IMR-90 (cell line): ENCODE measurements at regions not wholly inside any gene's neighbourhood (a gene's known extent, or its start where the extent isn't known, plus 50 kb on each side); places are given as distances from the start of the nearest gene placed in this dataset.

ENCODE experiments used
- ATAC-seq: fragments of 200-7000 bp; cut with Tn5 transposase; 2 replicates; pipeline ENCODE4 v1.9.1; 2020; ENCODE audit warnings: low read depth, mild to moderate bottlenecking, moderate library complexity
- BruUV-seq: library from RNA; stranded (reverse); fragments of 400-500 nt; replicated peaks from 2 replicates; lab custom pipeline; 2021; lab: Mats Ljungman, UMichigan
- CTCF ChIA-PET: fragments of 300-600 bp; formaldehyde crosslinking; extraction: SDS; loops from one replicate; lab custom pipeline; 2021; ENCODE audit warnings: antibody characterized with exemption; lab: Yijun Ruan, JAX
- POLR2A ChIA-PET: fragments of 300-600 bp; sonication (Branson Sonifier 250); formaldehyde crosslinking; loops from one replicate; lab custom pipeline; 2022; ENCODE audit warnings: antibody characterized with exemption; ENCODE audit not compliant: unreplicated experiment; lab: Charles Lee
- DNase-seq: peaks from one replicate; pipeline ENCODE4 v3.0.0; 2013
- H2AFZ ChIP-seq: replicated peaks from 2 replicates; pipeline ENCODE3; 2013; ENCODE audit warnings: low read length, mild to moderate bottlenecking; ENCODE audit not compliant: poor library complexity
- H2AK5ac ChIP-seq: 2 replicates; pipeline ENCODE4 v1.6.1; 2013; ENCODE audit warnings: low read depth, low read length, inconsistent platforms
- H2AK9ac ChIP-seq: replicated peaks from 2 replicates; pipeline ENCODE3; 2013; ENCODE audit warnings: mild to moderate bottlenecking, low read depth, low read length, moderate library complexity; ENCODE audit not compliant: poor library complexity
- H2BK120ac ChIP-seq: 2 replicates; pipeline ENCODE4 v1.6.1; 2013; ENCODE audit warnings: low read depth, low read length, inconsistent platforms
- H2BK15ac ChIP-seq: 3 replicates; pipeline ENCODE4 v1.6.1; 2013; ENCODE audit warnings: low read depth, low read length, inconsistent platforms
- H2BK20ac ChIP-seq: 2 replicates; pipeline ENCODE4 v1.6.1; 2013; ENCODE audit warnings: low read depth, mild to moderate bottlenecking, inconsistent platforms, low read length, moderate library complexity
- H2BK5ac ChIP-seq: 2 replicates; pipeline ENCODE4 v1.6.1; 2013; ENCODE audit warnings: mild to moderate bottlenecking, low read depth, low read length, inconsistent platforms; ENCODE audit not compliant: poor library complexity, severe bottlenecking
- H3K14ac ChIP-seq: replicated peaks from 2 replicates; pipeline ENCODE4 v1.6.1; 2013; ENCODE audit warnings: low read depth, low read length, inconsistent platforms
- H3K18ac ChIP-seq: 2 replicates; pipeline ENCODE4 v1.6.1; 2013; ENCODE audit warnings: low read depth, low read length, control low read depth
- H3K23ac ChIP-seq: 2 replicates; pipeline ENCODE4 v1.6.1; 2013; ENCODE audit warnings: low read depth, low read length, inconsistent platforms
- H3K27ac ChIP-seq: 2 replicates; pipeline ENCODE4 v1.5.1; 2013; ENCODE audit warnings: mild to moderate bottlenecking, control low read depth, low read length; ENCODE audit not compliant: insufficient read depth
- H3K27me3 ChIP-seq: 2 replicates; pipeline ENCODE4 v1.6.1; 2013; ENCODE audit warnings: low read length; ENCODE audit not compliant: control insufficient read depth, insufficient read depth
- H3K36me3 ChIP-seq: 2 replicates; pipeline ENCODE4 v1.6.1; 2013; ENCODE audit warnings: low read length, mixed read lengths; ENCODE audit not compliant: control insufficient read depth, insufficient read depth
- H3K4ac ChIP-seq: 2 replicates; pipeline ENCODE4 v1.6.1; 2013; ENCODE audit warnings: low read depth, low read length, inconsistent platforms
- H3K4me1 ChIP-seq: 2 replicates; pipeline ENCODE4 v1.6.1; 2013; ENCODE audit warnings: low read length, mixed read lengths; ENCODE audit not compliant: control insufficient read depth, insufficient read depth
- H3K4me2 ChIP-seq: 2 replicates; pipeline ENCODE4 v1.6.1; 2013; ENCODE audit warnings: low read depth, mild to moderate bottlenecking, control low read depth, low read length, moderate library complexity
- H3K4me3 ChIP-seq: 2 replicates; pipeline ENCODE4 v1.5.1; 2013; ENCODE audit warnings: low read depth, mild to moderate bottlenecking, control low read depth, low read length, moderate library complexity; ENCODE audit not compliant: insufficient read depth
- H3K56ac ChIP-seq: 2 replicates; pipeline ENCODE4 v1.6.1; 2013; ENCODE audit warnings: low read length, inconsistent platforms; ENCODE audit not compliant: insufficient read depth; ENCODE audit errors: extremely low read depth
- H3K79me1 ChIP-seq, 2 experiments: 2 replicates each; pipeline ENCODE4 v1.6.1; 2013; ENCODE audit warnings: low read length in 2 of 2, inconsistent platforms in 1 of 2, low read depth in 1 of 2
- H3K9ac ChIP-seq: 2 replicates; pipeline ENCODE4 v1.6.1; 2013; ENCODE audit warnings: low read depth, low read length, control low read depth
- H3K9me1 ChIP-seq: 2 replicates; pipeline ENCODE4 v1.6.1; 2013; ENCODE audit warnings: low read length, inconsistent platforms; ENCODE audit not compliant: insufficient read depth
- H3K9me3 ChIP-seq: 2 replicates; pipeline ENCODE4 v1.6.1; 2013; ENCODE audit warnings: low read length; ENCODE audit not compliant: control insufficient read depth, insufficient read depth
- H4K20me1 ChIP-seq: 2 replicates; pipeline ENCODE4 v1.6.1; 2013; ENCODE audit warnings: low read length, inconsistent platforms; ENCODE audit not compliant: insufficient read depth
- H4K5ac ChIP-seq: 2 replicates; pipeline ENCODE4 v1.6.1; 2013; ENCODE audit warnings: mild to moderate bottlenecking, low read depth, low read length, control low read depth
- H4K8ac ChIP-seq, 2 experiments: 2 replicates each; pipeline ENCODE4 v1.6.1; 2013; ENCODE audit warnings: low read depth in 2 of 2, low read length in 2 of 2, control low read depth in 1 of 2, inconsistent platforms in 1 of 2
- H4K91ac ChIP-seq: 2 replicates; pipeline ENCODE4 v1.6.1; 2013; ENCODE audit warnings: low read depth, low read length, inconsistent platforms; ENCODE audit not compliant: insufficient read depth
- CHD1 ChIP-seq: IDR thresholded peaks from 2 replicates; pipeline ENCODE4 v1.6.1; 2012; ENCODE audit warnings: low read depth, low read length, improper control_type of control experiment
- CTCF ChIP-seq: conservative IDR thresholded peaks from 2 replicates; pipeline ENCODE4 v1.5.1; 2012; ENCODE audit warnings: mild to moderate bottlenecking, low read depth, low read length, improper control_type of control experiment
- ELK1 ChIP-seq: fragments of 150-350 bp; IDR thresholded peaks from 2 replicates; pipeline ENCODE4 v1.6.1; 2016; ENCODE audit warnings: low read depth, mild to moderate bottlenecking, low read length, moderate library complexity, borderline replicate concordance
- FOS ChIP-seq: fragments of 150-350 bp; IDR thresholded peaks from 2 replicates; pipeline ENCODE4 v1.6.1; 2016; ENCODE audit warnings: low read depth, low read length
- MAFK ChIP-seq: IDR thresholded peaks from 2 replicates; pipeline ENCODE4 v1.6.1; 2012; ENCODE audit warnings: low read depth, low read length, improper control_type of control experiment
- MAZ ChIP-seq: IDR thresholded peaks from 2 replicates; pipeline ENCODE4 v1.6.1; 2012; ENCODE audit warnings: low read depth, mild to moderate bottlenecking, low read length, improper control_type of control experiment, moderate library complexity, borderline replicate concordance
- RAD21 ChIP-seq: IDR thresholded peaks from 2 replicates; pipeline ENCODE4 v1.6.1; 2012; ENCODE audit warnings: low read length, improper control_type of control experiment
- RCOR1 ChIP-seq: IDR thresholded peaks from 2 replicates; pipeline ENCODE4 v1.6.1; 2012; ENCODE audit warnings: mild to moderate bottlenecking, low read length, improper control_type of control experiment; ENCODE audit not compliant: insufficient replicate concordance
- RFX5 ChIP-seq: IDR thresholded peaks from 2 replicates; pipeline ENCODE4 v1.8.0; 2012; ENCODE audit warnings: low read depth, mild to moderate bottlenecking, low read length, moderate library complexity
- SMC3 ChIP-seq: fragments of 150-350 bp; IDR thresholded peaks from 2 replicates; pipeline ENCODE4 v1.6.1; 2016; ENCODE audit warnings: low read depth, mild to moderate bottlenecking, antibody characterized with exemption, low read length, moderate library complexity
- USF2 ChIP-seq: fragments of 150-350 bp; IDR thresholded peaks from 2 replicates; pipeline ENCODE4 v1.6.1; 2017; ENCODE audit warnings: mild to moderate bottlenecking, antibody characterized with exemption, low read length, low read depth
- WGBS, 2 experiments: methylation state at CpG; one replicate each; pipeline versions ENCODE4 v1.1.5 to v1.1.7; 2013; ENCODE audit warnings: missing lambda C conversion rate in 2 of 2; ENCODE audit not compliant: insufficient read length in 1 of 2; ENCODE audit errors: extremely low coverage in 2 of 2; 5-methylcytosine and 5-hydroxymethylcytosine counted together
- dilution Hi-C: fragments of 300-500 bp; cut with HindIII; formaldehyde crosslinking; loops from one replicate; pipeline ENCODE4 v1.14.3; 2018; ENCODE audit warnings: low sequenced_read_pairs; ENCODE audit not compliant: unreplicated experiment
- in situ Hi-C: fragments of 300-500 bp; cut with MboI; formaldehyde crosslinking; loops from 3 replicates; pipeline ENCODE4 v1.14.3; 2019; ENCODE audit warnings: low sequenced_read_pairs, inconsistent platforms, mixed read lengths
- intact Hi-C: fragments of 100-400 bp; cut with micrococcal nuclease; formaldehyde crosslinking; loops from 2 replicates; pipeline ENCODE4 v1.10.0; 2022

- TF ChIP-seq ELK1, result no peak
Measured at GRCh38 chr5:67815455-67816391, 399.8 kb upstream of the PIK3R1 start (continued).

- DNase-seq (no peak), ATAC-seq (no peak)
- no CpG with 5 or more reads among the region's 3 CpGs for WGBS, 2 experiments
- POLR2A ChIA-PET, result no interaction called here
- no peak overlapping the region for H3K4me3 ChIP-seq
- H3K36me3 ChIP-seq, result no peaks in the 10 kb centered on the region
- intact Hi-C loops (no loop called here), in situ Hi-C loops (loop anchor here (25.0 kb wide), 1 partner anchor 577 kb away; no protein-coding TSS in a partner anchor), dilution Hi-C loops (no loop called here)
- H3K18ac ChIP-seq, result no peak overlapping the region
- no peak overlapping the region for H3K23ac ChIP-seq
- no peak overlapping the region for H4K5ac ChIP-seq
- H4K91ac ChIP-seq, result no peak overlapping the region
- BruUV-seq, result no TSS peak
- H2BK15ac ChIP-seq, result no peak overlapping the region
- H2AK5ac ChIP-seq, result no peak overlapping the region
- H3K9me1 ChIP-seq, result no peaks in the 10 kb centered on the region
- no peaks in the 10 kb centered on the region for H3K79me1 ChIP-seq
- no peak overlapping the region for H2BK5ac ChIP-seq
- no peak overlapping the region for H2BK20ac ChIP-seq
- no peak overlapping the region for H3K56ac ChIP-seq
- H3K27ac ChIP-seq, result no peak overlapping the region
- H3K4me1 ChIP-seq, result no peaks in the 10 kb centered on the region
- no peak overlapping the region for H3K14ac ChIP-seq
- H3K9ac ChIP-seq, result no peak overlapping the region
- H2AFZ ChIP-seq, result no peak overlapping the region
- no peaks in the 10 kb centered on the region for H3K27me3 ChIP-seq
- no peak overlapping the region for H2BK120ac ChIP-seq
- H3K9me3 ChIP-seq, result no peaks in the 10 kb centered on the region; the same call in 1 of the 2 replicates
- H4K20me1 ChIP-seq, result no peaks in the 10 kb centered on the region
- no peak overlapping the region for H3K4ac ChIP-seq
- H2AK9ac ChIP-seq, result no peak overlapping the region
- no peak overlapping the region for H3K4me2 ChIP-seq
- H4K8ac ChIP-seq, result no peak overlapping the region
- CTCF ChIA-PET, result no interaction called here
- TF ChIP-seq MAZ (no peak), RCOR1 (no peak), USF2 (no peak), FOS (no peak), RAD21 (no peak), SMC3 (no peak), CTCF (no peak), MAFK (no peak), RFX5 (no peak), CHD1 (no peak)
Measured at GRCh38 chr5:67814569-67815311, 400.8 kb upstream of the PIK3R1 start.
